GM21526 (cell line): ENCODE measurements at regions not wholly inside any gene's neighbourhood (a gene's known extent, or its start where the extent isn't known, plus 50 kb on each side); places are given as distances from the start of the nearest gene placed in this dataset.

Experiments
- ATAC-seq: cut with Tn5 transposase; IDR thresholded peaks from one replicate; pipeline ENCODE4 v1.9.1; 2021; ENCODE audit warnings: moderate library complexity; ENCODE audit not compliant: unreplicated experiment, low FRiP score

GRCh38 chr20:39245685-39246311 lies 283.7 kb downstream of the DHX35 start:
- no peak for ATAC-seq

GRCh38 chr20:39243962-39244361 lies 281.8 kb downstream of the DHX35 start:
- ATAC-seq = no peak

GRCh38 chr20:39242614-39243013 lies 280.5 kb downstream of the DHX35 start:
- ATAC-seq = no peak

GRCh38 chr20:39234520-39235095 lies 272.5 kb downstream of the DHX35 start:
- ATAC-seq = no peak

- ATAC-seq = no peak
These were observed 271.6 kb downstream of the DHX35 start for GRCh38 chr20:39233755-39234154.

GRCh38 chr20:39227416-39227815 lies 265.3 kb downstream of the DHX35 start:
- no peak for ATAC-seq

- ATAC-seq = no peak
These were observed 263.8 kb downstream of the DHX35 start for GRCh38 chr20:39225978-39226377.

GRCh38 chr20:39225536-39225935 lies 263.4 kb downstream of the DHX35 start:
- ATAC-seq = no peak

- ATAC-seq = no peak
These were observed 260.0 kb downstream of the DHX35 start for GRCh38 chr20:39222101-39222500.

- ATAC-seq = no peak
These were observed 254.1 kb downstream of the DHX35 start for GRCh38 chr20:39216195-39216594.

- no peak for ATAC-seq
These were observed 252.7 kb downstream of the DHX35 start for GRCh38 chr20:39214828-39215227.

- ATAC-seq = no peak
These were observed 251.5 kb downstream of the DHX35 start for GRCh38 chr20:39213476-39214145.

- ATAC-seq = no peak
These were observed 249.1 kb downstream of the DHX35 start for GRCh38 chr20:39211060-39211748.

- no peak for ATAC-seq
These were observed 248.3 kb downstream of the DHX35 start for GRCh38 chr20:39210341-39211036.

- no peak for ATAC-seq
These were observed 244.9 kb downstream of the DHX35 start for GRCh38 chr20:39206899-39207564.

GRCh38 chr20:39195582-39196021 lies 233.5 kb downstream of the DHX35 start:
- no peak for ATAC-seq

GRCh38 chr20:39190666-39191570 lies 228.8 kb downstream of the DHX35 start:
- ATAC-seq = no peak

- no peak for ATAC-seq
These were observed 226.2 kb downstream of the DHX35 start for GRCh38 chr20:39188266-39188765.

GRCh38 chr20:39181490-39181889 lies 219.3 kb downstream of the DHX35 start:
- ATAC-seq = no peak
